ENCODE measurements at regions not wholly inside any gene's neighbourhood (a gene's known extent, or its start where the extent isn't known, plus 50 kb on each side); places are given as distances from the start of the nearest gene placed in this dataset.

DNA sequence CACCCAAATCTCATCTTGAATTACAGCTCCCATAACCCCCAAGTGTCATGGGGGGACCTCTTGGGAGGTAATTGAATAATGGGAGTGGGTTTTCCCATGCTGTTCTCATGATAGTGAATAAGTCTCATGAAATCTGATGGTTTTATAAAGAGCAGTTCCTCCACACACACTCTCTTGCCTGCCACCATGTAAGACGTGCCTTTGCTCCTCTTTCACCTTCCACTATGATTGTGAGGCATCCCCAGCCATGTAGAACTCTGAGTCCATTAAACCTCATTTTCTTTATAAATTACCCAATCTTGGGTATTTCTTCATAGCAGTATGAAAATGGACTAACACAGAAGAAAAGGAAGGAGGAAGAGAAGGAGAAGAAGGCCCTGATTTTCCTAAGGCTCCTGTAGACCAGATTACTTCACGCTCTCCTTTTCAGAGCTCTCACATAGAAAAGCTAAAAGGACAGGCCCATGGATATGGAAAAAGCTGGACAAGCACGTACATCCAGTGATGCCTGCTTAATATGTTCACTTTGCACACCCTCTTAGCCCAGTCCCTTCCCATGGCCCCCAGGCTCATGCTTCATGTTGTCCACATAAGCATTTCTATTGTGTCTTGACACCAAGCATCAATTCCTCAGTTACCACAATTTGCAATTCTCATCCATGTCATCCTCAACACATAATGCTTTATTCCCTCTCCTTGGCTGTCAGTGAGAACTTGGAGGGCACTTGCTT is 354.8 kb downstream of the CD83 start:
- Histone ChIP-seq H3K9ac (ENCODE audit: low read length) (no peak overlapping the region), H3K4me2 (ENCODE audit: low read length) (no peak overlapping the region)

DNA sequence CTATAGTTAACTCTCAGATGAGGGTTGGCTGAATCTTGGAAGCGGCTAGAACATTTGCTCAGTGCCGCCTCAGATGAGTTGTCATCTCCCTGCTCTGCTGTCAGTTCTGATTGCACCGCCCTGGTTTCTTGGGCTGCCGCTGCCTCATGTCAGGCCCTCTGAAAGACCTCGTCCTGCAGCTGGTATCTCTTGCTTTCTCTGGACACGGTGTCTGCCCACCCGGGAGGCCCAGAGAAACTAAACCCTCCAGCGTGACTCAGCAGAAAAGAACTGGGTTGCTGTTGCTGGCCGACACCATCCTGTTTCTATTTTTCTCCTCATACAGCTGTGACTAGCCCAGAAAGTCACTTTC is 355.4 kb downstream of the CD83 start:
- H3K36me3 ChIP-seq (ENCODE audit: insufficient read depth, low read length): no peaks in the 10 kb centered on the region
- DNase-seq (ENCODE audit: low read depth) (no peak), FAIRE-seq (no peak)
- no peaks in the 10 kb centered on the region for H3K27me3 ChIP-seq (ENCODE audit: insufficient read depth, low read length)
- peak overlapping the region; percentile 9 for H2AFZ ChIP-seq (ENCODE audit: low read depth, low read length)
- Mint-ChIP-seq H3K4me1 (ENCODE audit: low read depth, unreplicated experiment) (peaks cover 10% of the 10 kb centered on the region), H3K4me3 (ENCODE audit: unreplicated experiment) (no peak overlapping the region), H3K9me3 (ENCODE audit: unreplicated experiment) (peaks cover 13% of the 10 kb centered on the region), H3K27ac (ENCODE audit: unreplicated experiment) (peak overlapping the region; percentile 91), H3K36me3 (ENCODE audit: low read depth, unreplicated experiment) (no peaks in the 10 kb centered on the region), H3K27me3 (ENCODE audit: low read depth, unreplicated experiment) (peaks cover 3% of the 10 kb centered on the region)
- no peak overlapping the region for H3K27ac ChIP-seq (ENCODE audit: low read depth, low read length)
- H3K4me2 ChIP-seq (ENCODE audit: low read length): no peak overlapping the region
- no peak overlapping the region for H3K9ac ChIP-seq (ENCODE audit: low read length)
- H3K79me2 ChIP-seq (ENCODE audit: insufficient read depth, low read length): no peaks in the 10 kb centered on the region
- peaks cover 17% of the 10 kb centered on the region for H3K4me1 ChIP-seq (ENCODE audit: insufficient read depth, low read length)
- H3K4me3 ChIP-seq (ENCODE audit: insufficient read depth, low read depth, low read length): no peak overlapping the region
- no peaks in the 10 kb centered on the region for H4K20me1 ChIP-seq (ENCODE audit: insufficient read depth, low read length)
- H3K9me3 ChIP-seq (ENCODE audit: insufficient read depth, low read depth, low read length): no peaks in the 10 kb centered on the region
- TF ChIP-seq CTCF (IDR thresholded peaks at IDR 0.05; ENCODE audit: insufficient read depth, low read depth, low read length) (no peak), EZH2 (IDR thresholded peaks at IDR 0.05; ENCODE audit: insufficient read depth, low read length) (no peak)

More for the DNA sequence above, 354.8 kb downstream of the CD83 start:
- H3K27ac Mint-ChIP-seq (ENCODE audit: unreplicated experiment): peak overlapping the region; percentile 91
- no peaks in the 10 kb centered on the region for H3K36me3 Mint-ChIP-seq (ENCODE audit: low read depth, unreplicated experiment)
- no peaks in the 10 kb centered on the region for H4K20me1 ChIP-seq (ENCODE audit: insufficient read depth, low read length)
- H3K4me3 ChIP-seq (ENCODE audit: insufficient read depth, low read depth, low read length): no peak overlapping the region
- peaks cover 13% of the 10 kb centered on the region for H3K9me3 Mint-ChIP-seq (ENCODE audit: unreplicated experiment)
- TF ChIP-seq CTCF (IDR thresholded peaks at IDR 0.05; ENCODE audit: insufficient read depth, low read depth, low read length) (no peak), EZH2 (IDR thresholded peaks at IDR 0.05; ENCODE audit: insufficient read depth, low read length) (no peak)
- H3K9me3 ChIP-seq (ENCODE audit: insufficient read depth, low read depth, low read length): no peaks in the 10 kb centered on the region
- H3K27me3 ChIP-seq (ENCODE audit: insufficient read depth, low read length): no peaks in the 10 kb centered on the region
- H3K79me2 ChIP-seq (ENCODE audit: insufficient read depth, low read length): no peaks in the 10 kb centered on the region
- H3K4me1 Mint-ChIP-seq (ENCODE audit: low read depth, unreplicated experiment): peaks cover 10% of the 10 kb centered on the region
- peaks cover 3% of the 10 kb centered on the region for H3K27me3 Mint-ChIP-seq (ENCODE audit: low read depth, unreplicated experiment)
- no peak for DNase-seq (ENCODE audit: low read depth)
- peaks cover 15% of the 10 kb centered on the region for H3K4me1 ChIP-seq (ENCODE audit: insufficient read depth, low read length)
- no peak overlapping the region for H3K4me3 Mint-ChIP-seq (ENCODE audit: unreplicated experiment)
- no peak overlapping the region for H2AFZ ChIP-seq (ENCODE audit: low read depth, low read length)
- no peak overlapping the region for H3K27ac ChIP-seq (ENCODE audit: low read depth, low read length)
- no peak for FAIRE-seq
- no peaks in the 10 kb centered on the region for H3K36me3 ChIP-seq (ENCODE audit: insufficient read depth, low read length)

DNA sequence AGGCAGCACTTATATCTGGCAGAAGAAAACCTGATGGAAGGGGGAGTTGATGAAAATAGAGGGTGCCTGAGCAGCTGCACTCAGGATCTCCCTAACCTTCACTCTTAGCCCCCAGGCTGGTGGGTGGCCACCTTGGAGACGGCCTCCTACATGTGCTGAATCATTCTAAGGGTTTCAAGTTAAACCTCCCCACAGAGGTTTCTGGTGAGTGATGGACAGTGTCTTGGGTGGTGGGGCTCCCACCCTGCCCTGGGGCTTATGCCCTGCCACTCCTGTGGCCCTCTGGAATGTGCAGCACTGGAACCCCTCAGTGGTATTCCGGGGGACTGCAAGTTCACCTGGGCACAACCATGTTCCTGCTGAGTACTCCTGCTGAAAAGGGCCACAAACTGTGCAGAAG is 357.2 kb downstream of the CD83 start:
- H4K20me1 ChIP-seq (ENCODE audit: insufficient read depth, low read length): no peaks in the 10 kb centered on the region
- Mint-ChIP-seq H3K4me1 (ENCODE audit: low read depth, unreplicated experiment) (peaks cover 10% of the 10 kb centered on the region), H3K27me3 (ENCODE audit: low read depth, unreplicated experiment) (peaks cover 3% of the 10 kb centered on the region), H3K36me3 (ENCODE audit: low read depth, unreplicated experiment) (no peaks in the 10 kb centered on the region), H3K4me3 (ENCODE audit: unreplicated experiment) (no peak overlapping the region), H3K9me3 (ENCODE audit: unreplicated experiment) (peaks cover 10% of the 10 kb centered on the region), H3K27ac (ENCODE audit: unreplicated experiment) (no peak overlapping the region)
- H3K79me2 ChIP-seq (ENCODE audit: insufficient read depth, low read length): no peaks in the 10 kb centered on the region
- H3K27ac ChIP-seq (ENCODE audit: low read depth, low read length): no peak overlapping the region
- no peak overlapping the region for H3K4me2 ChIP-seq (ENCODE audit: low read length)
- no peak overlapping the region for H3K9ac ChIP-seq (ENCODE audit: low read length)
- H3K36me3 ChIP-seq (ENCODE audit: insufficient read depth, low read length): no peaks in the 10 kb centered on the region
- H2AFZ ChIP-seq (ENCODE audit: low read depth, low read length): no peak overlapping the region
- H3K4me3 ChIP-seq (ENCODE audit: insufficient read depth, low read depth, low read length): no peak overlapping the region
- H3K4me1 ChIP-seq (ENCODE audit: insufficient read depth, low read length): peaks cover 17% of the 10 kb centered on the region
- H3K9me3 ChIP-seq (ENCODE audit: insufficient read depth, low read depth, low read length): no peaks in the 10 kb centered on the region
- TF ChIP-seq EZH2 (IDR thresholded peaks at IDR 0.05; ENCODE audit: insufficient read depth, low read length) (no peak), CTCF (IDR thresholded peaks at IDR 0.05; ENCODE audit: insufficient read depth, low read depth, low read length) (no peak)
- no peak for DNase-seq (ENCODE audit: low read depth)
- FAIRE-seq: no peak
- H3K27me3 ChIP-seq (ENCODE audit: insufficient read depth, low read length): no peaks in the 10 kb centered on the region
